ENCODE measurements at regions not wholly inside any gene's neighbourhood (a gene's known extent, or its start where the extent isn't known, plus 50 kb on each side); places are given as distances from the start of the nearest gene placed in this dataset.

DNA sequence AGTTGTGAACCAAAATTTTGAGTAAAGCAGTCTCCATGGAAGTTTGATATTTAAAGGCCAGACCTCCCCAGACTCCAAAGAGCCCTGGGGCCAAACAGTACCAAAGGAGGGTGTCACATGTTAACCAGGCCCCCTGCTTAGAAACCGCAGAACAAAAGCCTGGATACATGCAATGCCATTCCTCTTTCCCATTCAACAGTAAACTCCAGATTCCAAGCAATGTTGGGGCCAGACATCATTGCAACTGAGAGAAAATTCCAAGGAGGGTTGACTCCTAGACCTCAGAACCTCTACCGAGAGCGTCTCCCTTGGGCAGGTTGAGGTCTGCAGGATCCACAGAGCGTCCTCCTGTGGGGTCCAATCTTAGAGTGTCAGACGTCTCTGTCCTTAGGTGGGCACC lies 404.4 kb upstream of the SYT4 start:
- TF ChIP-seq, protein P1, sequence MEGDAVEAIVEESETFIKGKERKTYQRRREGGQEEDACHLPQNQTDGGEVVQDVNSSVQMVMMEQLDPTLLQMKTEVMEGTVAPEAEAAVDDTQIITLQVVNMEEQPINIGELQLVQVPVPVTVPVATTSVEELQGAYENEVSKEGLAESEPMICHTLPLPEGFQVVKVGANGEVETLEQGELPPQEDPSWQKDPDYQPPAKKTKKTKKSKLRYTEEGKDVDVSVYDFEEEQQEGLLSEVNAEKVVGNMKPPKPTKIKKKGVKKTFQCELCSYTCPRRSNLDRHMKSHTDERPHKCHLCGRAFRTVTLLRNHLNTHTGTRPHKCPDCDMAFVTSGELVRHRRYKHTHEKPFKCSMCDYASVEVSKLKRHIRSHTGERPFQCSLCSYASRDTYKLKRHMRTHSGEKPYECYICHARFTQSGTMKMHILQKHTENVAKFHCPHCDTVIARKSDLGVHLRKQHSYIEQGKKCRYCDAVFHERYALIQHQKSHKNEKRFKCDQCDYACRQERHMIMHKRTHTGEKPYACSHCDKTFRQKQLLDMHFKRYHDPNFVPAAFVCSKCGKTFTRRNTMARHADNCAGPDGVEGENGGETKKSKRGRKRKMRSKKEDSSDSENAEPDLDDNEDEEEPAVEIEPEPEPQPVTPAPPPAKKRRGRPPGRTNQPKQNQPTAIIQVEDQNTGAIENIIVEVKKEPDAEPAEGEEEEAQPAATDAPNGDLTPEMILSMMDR (optimal IDR thresholded peaks at IDR 0.05 in 1 of 3, IDR thresholded peaks at IDR 0.05 in 1 of 3, conservative IDR thresholded peaks at IDR 0.05 in 1 of 3; ENCODE audit: extremely low read depth in 1 of 3, insufficient read depth in 2 of 3, low read length in 3 of 3) = no peak
- TF ChIP-seq EZH2 (IDR thresholded peaks at IDR 0.05; ENCODE audit: low read length) = no peak

All from keratinocyte (primary cell).